Thymus (tissue), 11 donors: ENCODE measurements at regions not wholly inside any gene's neighbourhood (a gene's known extent, or its start where the extent isn't known, plus 50 kb on each side); places are given as distances from the start of the nearest gene placed in this dataset.
"Not testable (repeated sequence)": the region's sequence is repeated elsewhere in the genome, so short reads cannot be mapped to it uniquely, and the experiment has no call there.

Source experiments
- DNase-seq, 9 donors: peaks; one replicate each; pipeline ENCODE4 v3.0.0-alpha.2; 2013; ENCODE audit warnings: low spot score in 9 of 9, low read depth in 6 of 9, missing footprints in 1 of 9
- H3K27ac ChIP-seq, 2 donors: one replicate each; pipeline ENCODE4 v1.5.1; 2013; ENCODE audit warnings: control low read depth in 1 of 2, low read depth in 1 of 2, low read length in 1 of 2, mild to moderate bottlenecking in 1 of 2, moderate library complexity in 1 of 2
- H3K27me3 ChIP-seq, 2 donors: one replicate each; pipeline ENCODE4 v1.5.1; 2013; ENCODE audit warnings: low read length in 1 of 2; ENCODE audit not compliant: control insufficient read depth in 2 of 2, insufficient read depth in 1 of 2
- H3K36me3 ChIP-seq, 2 donors: one replicate each; pipeline ENCODE4 v1.5.1; 2013; ENCODE audit warnings: low read length in 1 of 2, mild to moderate bottlenecking in 1 of 2, moderate library complexity in 1 of 2; ENCODE audit not compliant: control insufficient read depth in 2 of 2, insufficient read depth in 2 of 2
- H3K4me1 ChIP-seq, 2 donors: one replicate each; pipeline ENCODE4 v1.5.1; 2013; ENCODE audit warnings: low read length in 2 of 2; ENCODE audit not compliant: control insufficient read depth in 2 of 2, insufficient read depth in 2 of 2
- H3K4me3 ChIP-seq, 2 donors: one replicate each; pipeline ENCODE4 v1.5.1; 2013; ENCODE audit warnings: low read length in 2 of 2, control low read depth in 1 of 2, mild to moderate bottlenecking in 1 of 2
- H3K9me3 ChIP-seq, 2 donors: one replicate each; pipeline ENCODE4 v1.5.1; 2013; ENCODE audit warnings: low read length in 1 of 2, mild to moderate bottlenecking in 1 of 2; ENCODE audit not compliant: control insufficient read depth in 2 of 2, insufficient read depth in 1 of 2
- WGBS: extraction: QIAGEN DNeasy Blood & Tissue Kit; methylation state at CpG from one replicate; pipeline ENCODE4 v1.1.7; 2013; 5-methylcytosine and 5-hydroxymethylcytosine counted together
- donor health status: healthy.

- not testable (repeated sequence) for H3K9me3 ChIP-seq, H3K27me3 ChIP-seq, H3K4me3 ChIP-seq, H3K36me3 ChIP-seq, H3K27ac ChIP-seq, DNase-seq, H3K4me1 ChIP-seq
- 89% methylated on average over 4 of the region's 6 CpGs for WGBS
Observed at GRCh38 chr2:87331940-87332583, 310.4 kb upstream of the PLGLB1 start.

- H3K36me3 ChIP-seq, H3K4me1 ChIP-seq, DNase-seq, H3K4me3 ChIP-seq, H3K27me3 ChIP-seq, H3K9me3 ChIP-seq, H3K27ac ChIP-seq: not testable (repeated sequence)
- WGBS = 90% methylated on average over 2 of the region's 2 CpGs
Observed at GRCh38 chr2:87334888-87335287, 313.2 kb upstream of the PLGLB1 start.

DNA sequence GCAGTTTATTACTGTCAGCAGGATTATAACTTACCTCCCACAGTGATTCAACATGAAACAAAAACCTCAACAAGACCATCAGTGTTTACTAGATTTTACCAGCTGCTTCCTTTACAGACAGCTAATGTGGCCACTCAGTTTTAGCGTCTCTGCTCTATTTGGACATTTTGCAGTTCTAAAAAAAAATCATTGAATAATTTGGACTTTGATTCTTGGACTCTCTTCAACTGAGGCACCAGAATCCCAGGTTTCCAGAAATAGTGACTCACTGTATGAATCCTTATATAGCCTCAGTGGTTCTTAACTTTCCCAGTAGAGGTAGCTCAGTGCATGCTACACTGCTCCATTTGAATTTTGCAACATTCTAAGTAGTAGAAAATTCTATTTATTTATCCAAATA is 317.4 kb upstream of the PLGLB1 start:
- not testable (repeated sequence) for H3K4me1 ChIP-seq, H3K4me3 ChIP-seq, H3K36me3 ChIP-seq, H3K27me3 ChIP-seq, H3K9me3 ChIP-seq, H3K27ac ChIP-seq, DNase-seq
- WGBS = 26% methylated on average over 1 of the region's 1 CpG

- H3K36me3 ChIP-seq, H3K27ac ChIP-seq, H3K4me3 ChIP-seq, H3K9me3 ChIP-seq, H3K4me1 ChIP-seq, H3K27me3 ChIP-seq: not testable (repeated sequence)
- 28% methylated on average over 31 of the region's 31 CpGs for WGBS
- peak in 4 of 9 donors; percentile 11 to 42 (median 31) for DNase-seq
Observed at GRCh38 chr2:87341601-87342014, 320.0 kb upstream of the PLGLB1 start.

DNA sequence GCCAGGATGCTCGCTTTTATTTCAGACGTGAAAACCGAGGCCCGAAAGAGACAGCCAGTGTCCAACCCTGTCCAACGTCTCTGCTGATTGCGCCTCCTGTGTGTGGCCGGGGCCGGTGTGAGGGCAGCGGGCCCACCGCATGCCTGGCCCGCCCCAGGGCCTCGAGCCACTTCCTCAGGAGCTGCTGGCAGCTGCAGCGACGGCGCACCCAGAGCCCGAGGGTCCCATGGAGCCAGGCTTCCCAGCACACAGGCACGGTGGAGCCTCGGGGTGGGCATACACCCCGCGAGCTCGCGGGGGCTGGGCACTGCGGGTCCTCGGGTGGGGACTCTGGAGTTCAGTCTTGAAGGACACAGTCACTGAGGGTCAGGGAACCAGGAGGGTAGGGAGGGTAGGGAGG is 320.5 kb upstream of the PLGLB1 start:
- H3K9me3 ChIP-seq, H3K4me1 ChIP-seq, H3K4me3 ChIP-seq, DNase-seq, H3K36me3 ChIP-seq, H3K27me3 ChIP-seq, H3K27ac ChIP-seq: not testable (repeated sequence)
- WGBS = 95% methylated on average over 24 of the region's 24 CpGs

DNA sequence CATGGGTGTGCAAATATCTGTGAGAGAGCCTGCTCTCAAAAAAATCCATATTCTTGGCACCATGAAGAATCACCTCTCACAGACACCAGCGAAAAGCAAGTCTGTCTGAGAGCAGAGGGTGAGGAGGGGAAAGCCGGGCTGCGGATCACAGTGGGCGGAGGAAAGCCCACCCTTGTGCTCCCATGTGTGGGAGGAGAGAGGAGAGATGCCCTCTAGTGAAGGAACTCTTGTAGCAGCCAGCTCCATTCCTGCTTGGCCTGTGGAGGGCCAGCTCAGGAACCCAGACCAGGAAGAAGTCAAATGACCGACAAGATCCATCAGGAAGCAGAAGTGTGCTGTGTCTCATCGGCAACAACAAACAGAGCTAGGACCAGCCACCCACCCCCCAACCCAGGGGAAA is 321.7 kb upstream of the PLGLB1 start:
- WGBS = 81% methylated on average over 6 of the region's 6 CpGs
- not testable (repeated sequence) for H3K27ac ChIP-seq, H3K4me3 ChIP-seq, H3K36me3 ChIP-seq, DNase-seq, H3K27me3 ChIP-seq, H3K4me1 ChIP-seq, H3K9me3 ChIP-seq

- WGBS = 77% methylated on average over 11 of the region's 12 CpGs
- not testable (repeated sequence) for H3K27me3 ChIP-seq, H3K36me3 ChIP-seq, H3K4me3 ChIP-seq, H3K9me3 ChIP-seq, H3K4me1 ChIP-seq, DNase-seq, H3K27ac ChIP-seq
Observed at GRCh38 chr2:87345283-87345682, 323.6 kb upstream of the PLGLB1 start.

DNA sequence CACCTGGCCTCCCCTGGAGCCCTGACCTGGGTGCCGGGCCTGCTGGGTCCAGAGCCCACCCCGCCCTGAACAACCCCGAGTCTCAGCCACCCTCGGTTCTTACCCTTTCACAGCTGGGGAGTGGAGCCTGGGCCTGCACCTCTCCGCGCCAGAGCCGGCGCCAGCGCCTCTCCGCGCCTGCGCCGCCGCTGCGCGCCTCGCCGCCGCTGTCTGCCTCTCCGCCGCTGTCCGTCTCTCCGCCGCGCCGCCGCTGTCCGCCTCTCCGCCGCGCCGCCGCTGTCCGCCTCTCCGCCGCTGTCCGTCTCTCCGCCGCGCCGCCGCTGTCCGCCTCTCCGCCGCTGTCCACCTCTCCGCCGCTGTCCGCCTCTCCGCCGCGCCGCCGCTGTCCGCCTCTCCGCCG is 326.9 kb upstream of the PLGLB1 start:
- H3K4me3 ChIP-seq, H3K36me3 ChIP-seq, H3K27ac ChIP-seq, H3K27me3 ChIP-seq, DNase-seq, H3K9me3 ChIP-seq, H3K4me1 ChIP-seq: not testable (repeated sequence)
- 86% methylated on average over 52 of the region's 56 CpGs for WGBS

DNA sequence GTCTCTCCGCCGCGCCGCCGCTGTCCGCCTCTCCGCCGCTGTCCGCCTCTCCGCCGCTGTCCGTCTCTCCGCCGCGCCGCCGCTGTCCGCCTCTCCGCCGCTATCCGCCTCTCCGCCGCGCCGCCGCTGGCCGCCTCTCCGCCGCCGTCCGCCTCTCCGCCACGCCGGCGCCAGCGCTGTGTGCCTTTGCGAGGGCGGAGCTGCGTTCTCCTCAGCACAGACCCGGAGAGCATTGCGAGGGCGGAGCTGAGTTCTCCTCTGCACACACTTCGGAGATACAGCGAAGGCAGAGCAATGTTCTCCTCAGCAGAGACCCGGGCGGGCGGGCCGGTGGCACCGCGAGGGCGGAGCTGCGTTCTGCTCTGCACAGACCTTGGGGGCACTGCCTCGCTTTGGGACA is 327.4 kb upstream of the PLGLB1 start:
- H3K9me3 ChIP-seq, H3K27me3 ChIP-seq, H3K36me3 ChIP-seq, H3K27ac ChIP-seq, H3K4me3 ChIP-seq, DNase-seq, H3K4me1 ChIP-seq: not testable (repeated sequence)
- 97% methylated on average over 50 of the region's 53 CpGs for WGBS
